Testis (tissue), 2 donors: ENCODE measurements at regions not wholly inside any gene's neighbourhood (a gene's known extent, or its start where the extent isn't known, plus 50 kb on each side); places are given as distances from the start of the nearest gene placed in this dataset.

ENCODE experiments used
- DNase-seq: peaks from one replicate; pipeline ENCODE4 v3.0.0-alpha.2; 2019
- H3K27ac ChIP-seq, 2 donors: fragments of 200-600 bp; sonication (generic); one replicate each; pipeline ENCODE4 v1.5.1; 2019
- H3K27me3 ChIP-seq: fragments of 200-600 bp; sonication (generic); one replicate; pipeline ENCODE4 v1.5.1; 2019
- H3K36me3 ChIP-seq: fragments of 200-600 bp; sonication (generic); one replicate; pipeline ENCODE4 v1.5.1; 2017; ENCODE audit warnings: low read depth; ENCODE audit errors: missing control alignments
- H3K4me1 ChIP-seq: fragments of 200-600 bp; sonication (generic); one replicate; pipeline ENCODE4 v1.5.1; 2019
- H3K4me3 ChIP-seq, 2 donors: fragments of 200-600 bp; sonication (generic); one replicate each; pipeline ENCODE4 v1.5.1; 2017 to 2019
- H3K9me3 ChIP-seq: fragments of 200-600 bp; sonication (generic); one replicate; pipeline ENCODE4 v1.5.1; 2017
- CTCF ChIP-seq, 3 experiments: fragments of 450-650 bp in 2 of 3; fragments of 200-600 bp in 1 of 3; sonication (generic) in 1 of 3; IDR thresholded peaks; one replicate each; pipeline ENCODE4 v1.5.1; 2016 to 2019; ENCODE audit warnings: antibody characterized with exemption in 3 of 3, mild to moderate bottlenecking in 2 of 3, moderate library complexity in 1 of 3
- POLR2A ChIP-seq: fragments of 450-650 bp; IDR thresholded peaks from one replicate; pipeline ENCODE4 v1.6.1; 2017; ENCODE audit warnings: antibody characterized with exemption, mild to moderate bottlenecking, moderate library complexity
- WGBS, 2 donors: methylation state at CpG; one replicate each; pipeline ENCODE4 v1.1.5; 2018; 5-methylcytosine and 5-hydroxymethylcytosine counted together
- intact Hi-C: fragments of 100-400 bp; cut with DNase I; formaldehyde crosslinking; loops from one replicate; pipeline ENCODE4 v1.15.1; 2023; ENCODE audit warnings: low total_unique reads

DNA sequence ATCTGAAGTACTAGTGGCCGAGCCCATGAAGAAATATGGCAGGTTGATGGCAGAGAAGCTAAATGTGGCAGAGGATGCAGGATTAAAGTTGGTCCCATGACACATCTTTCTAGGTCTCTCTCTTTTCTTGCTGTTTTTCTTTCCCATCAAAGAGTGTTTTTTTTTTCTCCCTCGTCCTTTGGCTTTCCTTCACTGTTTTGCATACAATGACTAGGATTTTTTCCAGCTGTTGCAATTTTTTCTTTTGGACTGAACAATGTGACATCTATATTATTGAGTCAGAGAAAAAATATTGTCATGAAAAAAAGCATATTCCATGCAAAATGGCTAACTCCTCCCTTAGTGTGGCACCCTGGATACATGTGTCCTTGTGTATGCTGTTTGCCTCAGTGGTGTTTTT lies 939.5 kb upstream of the FANCL start:
- WGBS, 2 donors, result 58 to 68% methylated on average over 2 of the region's 2 CpGs
- Histone ChIP-seq H3K36me3 (no peaks in the 10 kb centered on the region), H3K27ac (no peak overlapping the region), H3K4me3 (no peak overlapping the region), H3K9me3 (no peaks in the 10 kb centered on the region), H3K27me3 (no peaks in the 10 kb centered on the region), H3K4me1 (no peaks in the 10 kb centered on the region)
- intact Hi-C loops, result no loop called here
- TF ChIP-seq POLR2A (no peak), CTCF (IDR thresholded peaks at IDR 0.05) (no peak)
- DNase-seq, result no peak

DNA sequence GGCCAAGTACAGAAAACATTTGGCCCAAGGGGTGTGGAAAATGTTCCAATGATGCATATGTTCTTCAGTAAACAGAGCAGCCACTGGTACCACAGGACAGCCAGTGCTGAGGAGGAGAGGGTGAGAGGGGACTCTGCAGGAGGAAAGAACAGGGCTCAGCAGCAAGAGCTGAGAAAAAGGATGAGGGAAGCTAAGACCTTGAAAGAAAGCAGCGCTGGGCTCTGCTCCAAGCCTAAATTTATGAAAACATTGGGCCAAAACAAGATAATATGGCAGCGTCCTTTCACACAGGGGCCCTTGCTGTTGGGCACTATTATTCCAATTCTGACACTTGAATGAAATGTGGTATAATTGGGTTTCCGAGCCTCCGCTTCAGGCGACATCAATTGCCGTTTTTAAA lies 939.0 kb upstream of the FANCL start:
- DNase-seq, result no peak
- Histone ChIP-seq H3K27ac (no peak overlapping the region), H3K36me3 (no peaks in the 10 kb centered on the region), H3K4me1 (no peaks in the 10 kb centered on the region), H3K27me3 (no peaks in the 10 kb centered on the region), H3K9me3 (no peaks in the 10 kb centered on the region), H3K4me3 (no peak overlapping the region)
- intact Hi-C loops, result no loop called here
- TF ChIP-seq CTCF (IDR thresholded peaks at IDR 0.05) (no peak), POLR2A (no peak)
- WGBS, 2 donors, result 77 to 80% methylated on average over 6 of the region's 6 CpGs

DNA sequence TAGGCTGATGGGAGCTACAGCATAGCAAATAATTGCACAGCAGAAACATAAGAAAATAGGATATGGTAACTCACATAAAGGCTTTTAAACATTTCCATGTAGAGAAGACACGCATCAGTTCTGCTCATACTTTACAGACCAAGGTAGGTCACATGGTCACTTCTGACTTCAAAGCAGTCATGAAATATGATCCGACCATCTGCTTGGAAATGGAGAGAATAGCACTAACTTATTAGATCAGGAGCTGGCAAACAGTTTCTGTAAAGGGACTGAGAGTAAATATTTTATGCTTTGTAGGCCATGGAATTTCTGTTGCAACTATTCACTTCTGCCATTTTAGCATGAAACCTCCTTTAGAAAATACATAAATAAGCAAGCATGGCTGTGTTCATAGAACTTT lies 936.6 kb upstream of the FANCL start:
- Histone ChIP-seq H3K4me1 (no peaks in the 10 kb centered on the region), H3K36me3 (no peaks in the 10 kb centered on the region), H3K9me3 (no peaks in the 10 kb centered on the region), H3K27me3 (no peaks in the 10 kb centered on the region), H3K27ac (no peak overlapping the region), H3K4me3 (no peak overlapping the region)
- intact Hi-C loops, result no loop called here
- WGBS, 2 donors, result 77 to 87% methylated on average over 2 of the region's 2 CpGs
- TF ChIP-seq POLR2A, result no peak
- TF ChIP-seq CTCF (IDR thresholded peaks at IDR 0.05), result no peak
- no peak for DNase-seq

GRCh38 chr2:59176737-59177136 lies 935.6 kb upstream of the FANCL start:
- H3K4me1 ChIP-seq, result no peaks in the 10 kb centered on the region
- H3K9me3 ChIP-seq, result no peaks in the 10 kb centered on the region
- no peak overlapping the region for H3K27ac ChIP-seq
- no peak overlapping the region for H3K4me3 ChIP-seq
- no peak for DNase-seq
- no peaks in the 10 kb centered on the region for H3K27me3 ChIP-seq
- intact Hi-C loops, result no loop called here
- TF ChIP-seq POLR2A (no peak), CTCF (IDR thresholded peaks at IDR 0.05) (no peak)
- H3K36me3 ChIP-seq, result no peaks in the 10 kb centered on the region

DNA sequence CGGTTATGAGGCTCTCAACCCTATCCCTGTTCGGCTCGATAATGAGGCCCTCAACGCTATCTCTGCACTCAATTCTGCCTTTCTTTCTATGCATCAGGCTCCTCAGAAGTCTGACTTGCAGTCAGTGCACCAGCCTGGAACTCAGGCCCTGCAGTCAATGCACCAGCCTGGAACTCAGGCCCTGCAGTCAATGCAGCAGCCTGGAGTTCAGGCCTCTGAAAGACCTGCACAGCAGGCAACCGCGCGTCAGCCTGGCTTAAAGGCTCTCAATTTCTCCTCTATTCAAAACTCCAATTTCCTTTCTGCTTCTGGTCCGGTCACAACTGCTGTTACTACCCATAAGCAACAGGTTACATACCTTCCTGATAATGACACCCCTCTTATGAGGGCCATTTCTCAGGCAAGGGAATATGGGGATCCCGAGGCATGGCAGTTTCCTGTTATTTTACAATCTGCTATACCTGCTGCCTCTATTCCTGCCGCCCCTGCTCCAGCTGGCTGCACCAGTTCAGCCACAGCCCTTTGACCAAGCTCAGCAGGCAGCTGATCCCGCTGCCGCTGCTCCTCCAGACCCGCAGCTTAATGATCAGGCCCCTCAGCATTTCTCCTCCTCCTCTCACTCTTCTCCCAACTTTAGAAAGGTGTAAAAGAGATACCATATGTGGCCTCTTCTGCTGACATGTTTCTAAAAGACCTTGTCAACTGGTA lies 933.6 kb upstream of the FANCL start:
- no peaks in the 10 kb centered on the region for H3K36me3 ChIP-seq
- intact Hi-C loops, result no loop called here
- no peak for DNase-seq
- no peak overlapping the region for H3K27ac ChIP-seq
- no peaks in the 10 kb centered on the region for H3K9me3 ChIP-seq
- 57 to 62% methylated on average over 12 to 13 of the region's 13 CpGs for WGBS, 2 donors
- TF ChIP-seq CTCF (IDR thresholded peaks at IDR 0.05), result no peak
- TF ChIP-seq POLR2A, result no peak
- no peaks in the 10 kb centered on the region for H3K27me3 ChIP-seq
- no peaks in the 10 kb centered on the region for H3K4me1 ChIP-seq
- H3K4me3 ChIP-seq, result no peak overlapping the region
